Chondrocyte (in vitro differentiated cells): ENCODE measurements at regions not wholly inside any gene's neighbourhood (a gene's known extent, or its start where the extent isn't known, plus 50 kb on each side); places are given as distances from the start of the nearest gene placed in this dataset.

Source experiments
- DNase-seq: peaks from one replicate; pipeline ENCODE4 v3.0.0; 2021; ENCODE audit warnings: mixed read lengths, low spot score
- H3K27ac Mint-ChIP-seq: one replicate; pipeline ENCODE4 v1.8.0; 2021; ENCODE audit warnings: mild to moderate bottlenecking, moderate library complexity, mixed read lengths; ENCODE audit not compliant: unreplicated experiment
- H3K27me3 Mint-ChIP-seq: 2 replicates; pipeline ENCODE4 v1.8.0; 2021; ENCODE audit warnings: low read depth, mixed read lengths
- H3K36me3 Mint-ChIP-seq: 2 replicates; pipeline ENCODE4 v1.8.0; 2021; ENCODE audit warnings: low read depth, mixed read lengths
- H3K4me1 Mint-ChIP-seq: 2 replicates; pipeline ENCODE4 v1.8.0; 2021; ENCODE audit warnings: low read depth, mild to moderate bottlenecking, mixed read lengths
- H3K4me3 Mint-ChIP-seq: one replicate; pipeline ENCODE4 v1.8.0; 2021; ENCODE audit warnings: mild to moderate bottlenecking, moderate library complexity, mixed read lengths; ENCODE audit not compliant: unreplicated experiment
- H3K9me3 Mint-ChIP-seq: 2 replicates; pipeline ENCODE4 v1.8.0; 2021; ENCODE audit warnings: low read depth, mixed read lengths
- TF ChIP-seq, protein P1 (sequence below): fragments of 200-600 bp; sonication (generic); IDR thresholded peaks from 2 replicates; pipeline ENCODE4 v1.5.0; 2021; ENCODE audit warnings: antibody characterized with exemption, mild to moderate bottlenecking, moderate library complexity

GRCh38 chr2:66273933-66274490 is 160.9 kb upstream of the MEIS1 start:
- TF ChIP-seq, protein P1, sequence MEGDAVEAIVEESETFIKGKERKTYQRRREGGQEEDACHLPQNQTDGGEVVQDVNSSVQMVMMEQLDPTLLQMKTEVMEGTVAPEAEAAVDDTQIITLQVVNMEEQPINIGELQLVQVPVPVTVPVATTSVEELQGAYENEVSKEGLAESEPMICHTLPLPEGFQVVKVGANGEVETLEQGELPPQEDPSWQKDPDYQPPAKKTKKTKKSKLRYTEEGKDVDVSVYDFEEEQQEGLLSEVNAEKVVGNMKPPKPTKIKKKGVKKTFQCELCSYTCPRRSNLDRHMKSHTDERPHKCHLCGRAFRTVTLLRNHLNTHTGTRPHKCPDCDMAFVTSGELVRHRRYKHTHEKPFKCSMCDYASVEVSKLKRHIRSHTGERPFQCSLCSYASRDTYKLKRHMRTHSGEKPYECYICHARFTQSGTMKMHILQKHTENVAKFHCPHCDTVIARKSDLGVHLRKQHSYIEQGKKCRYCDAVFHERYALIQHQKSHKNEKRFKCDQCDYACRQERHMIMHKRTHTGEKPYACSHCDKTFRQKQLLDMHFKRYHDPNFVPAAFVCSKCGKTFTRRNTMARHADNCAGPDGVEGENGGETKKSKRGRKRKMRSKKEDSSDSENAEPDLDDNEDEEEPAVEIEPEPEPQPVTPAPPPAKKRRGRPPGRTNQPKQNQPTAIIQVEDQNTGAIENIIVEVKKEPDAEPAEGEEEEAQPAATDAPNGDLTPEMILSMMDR: no peak
- no peak overlapping the region for H3K27ac Mint-ChIP-seq
- H3K9me3 Mint-ChIP-seq: no peaks in the 10 kb centered on the region
- H3K4me1 Mint-ChIP-seq: no peaks in the 10 kb centered on the region
- no peak overlapping the region for H3K4me3 Mint-ChIP-seq
- no peaks in the 10 kb centered on the region for H3K36me3 Mint-ChIP-seq
- peaks cover 8% of the 10 kb centered on the region for H3K27me3 Mint-ChIP-seq
- no peak for DNase-seq

DNA sequence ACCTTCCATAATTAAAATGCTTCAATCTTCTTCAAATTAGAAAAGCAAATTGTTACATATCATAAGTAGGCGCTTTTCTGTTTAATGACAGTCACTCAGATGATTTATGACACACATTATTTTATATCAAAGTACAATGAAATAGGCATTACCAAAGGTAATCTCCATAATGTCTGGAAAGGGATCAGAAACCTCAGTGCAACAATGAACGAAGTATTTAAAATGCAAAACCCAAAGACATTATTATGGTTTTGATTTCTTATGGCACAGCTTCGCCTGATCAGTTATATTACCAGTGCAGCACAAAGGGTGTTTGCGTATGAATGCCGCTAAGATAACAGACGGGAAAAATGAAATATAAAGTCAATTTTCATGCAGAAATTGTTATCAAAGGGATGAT is 162.2 kb upstream of the MEIS1 start:
- H3K4me1 Mint-ChIP-seq: no peaks in the 10 kb centered on the region
- no peak overlapping the region for H3K27ac Mint-ChIP-seq
- no peak for DNase-seq
- no peaks in the 10 kb centered on the region for H3K9me3 Mint-ChIP-seq
- H3K27me3 Mint-ChIP-seq: peaks cover 8% of the 10 kb centered on the region
- TF ChIP-seq, protein P1: no peak
- H3K4me3 Mint-ChIP-seq: no peak overlapping the region
- no peaks in the 10 kb centered on the region for H3K36me3 Mint-ChIP-seq

- H3K4me1 Mint-ChIP-seq: no peaks in the 10 kb centered on the region
- no peaks in the 10 kb centered on the region for H3K9me3 Mint-ChIP-seq
- no peak overlapping the region for H3K4me3 Mint-ChIP-seq
- H3K27ac Mint-ChIP-seq: no peak overlapping the region
- H3K27me3 Mint-ChIP-seq: peaks cover 8% of the 10 kb centered on the region
- DNase-seq: no peak
- H3K36me3 Mint-ChIP-seq: no peaks in the 10 kb centered on the region
- TF ChIP-seq, protein P1: no peak
Observed at GRCh38 chr2:66271777-66272176, 163.1 kb upstream of the MEIS1 start.

DNA sequence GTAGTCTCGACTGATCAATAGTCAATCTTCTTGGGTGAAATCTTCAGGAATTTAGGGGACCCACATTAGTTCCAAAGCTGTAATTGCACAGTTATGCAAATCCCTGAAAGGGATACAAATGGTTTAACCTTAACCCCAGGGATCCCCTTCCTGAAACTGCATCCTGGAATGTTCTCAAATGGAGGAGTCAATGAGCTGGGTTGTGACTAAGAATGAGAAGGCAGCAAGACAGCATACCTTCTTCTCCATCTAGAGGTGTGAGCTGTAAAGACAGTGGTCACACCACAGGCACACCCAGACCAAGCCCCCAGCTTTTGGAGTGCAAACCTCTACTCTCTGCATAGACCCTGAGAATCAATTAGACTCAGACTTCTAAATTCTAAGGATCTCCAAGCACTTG is 164.7 kb upstream of the MEIS1 start:
- H3K9me3 Mint-ChIP-seq: no peaks in the 10 kb centered on the region
- no peak for DNase-seq
- no peak overlapping the region for H3K4me3 Mint-ChIP-seq
- no peaks in the 10 kb centered on the region for H3K4me1 Mint-ChIP-seq
- H3K27me3 Mint-ChIP-seq: peaks cover 5% of the 10 kb centered on the region
- H3K36me3 Mint-ChIP-seq: no peaks in the 10 kb centered on the region
- no peak overlapping the region for H3K27ac Mint-ChIP-seq
- TF ChIP-seq, protein P1: no peak

DNA sequence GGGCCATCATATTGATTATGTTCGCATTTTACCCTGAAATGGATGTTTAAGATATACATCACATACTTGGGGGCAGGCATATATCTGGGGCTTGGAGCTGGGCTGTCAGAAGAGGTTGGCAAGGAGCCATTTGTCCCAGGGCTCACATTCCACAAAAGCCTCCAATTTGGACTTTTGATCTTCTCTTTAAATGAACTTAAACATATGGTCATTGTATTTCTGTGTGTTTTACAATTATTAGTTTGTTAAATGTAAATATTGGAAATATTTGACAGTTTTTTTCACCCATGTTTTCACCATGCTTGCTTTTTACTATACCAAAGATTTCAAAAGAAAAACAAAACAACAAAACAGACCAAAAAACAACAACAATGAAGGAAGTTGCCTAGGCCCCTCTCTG is 165.8 kb upstream of the MEIS1 start:
- Mint-ChIP-seq H3K27me3 (peaks cover 4% of the 10 kb centered on the region), H3K4me3 (no peak overlapping the region), H3K27ac (no peak overlapping the region), H3K4me1 (no peaks in the 10 kb centered on the region), H3K36me3 (no peaks in the 10 kb centered on the region), H3K9me3 (no peaks in the 10 kb centered on the region)
- DNase-seq: no peak
- TF ChIP-seq, protein P1: no peak
